ENCODE measurements at regions not wholly inside any gene's neighbourhood (a gene's known extent, or its start where the extent isn't known, plus 50 kb on each side); places are given as distances from the start of the nearest gene placed in this dataset.
"Not testable (repeated sequence)": the region's sequence is repeated elsewhere in the genome, so short reads cannot be mapped to it uniquely, and the experiment has no call there.

GRCh38 chr10:108638225-108638624, 1285.1 kb downstream of the XPNPEP1 start:
- no peak for DNase-seq

DNA sequence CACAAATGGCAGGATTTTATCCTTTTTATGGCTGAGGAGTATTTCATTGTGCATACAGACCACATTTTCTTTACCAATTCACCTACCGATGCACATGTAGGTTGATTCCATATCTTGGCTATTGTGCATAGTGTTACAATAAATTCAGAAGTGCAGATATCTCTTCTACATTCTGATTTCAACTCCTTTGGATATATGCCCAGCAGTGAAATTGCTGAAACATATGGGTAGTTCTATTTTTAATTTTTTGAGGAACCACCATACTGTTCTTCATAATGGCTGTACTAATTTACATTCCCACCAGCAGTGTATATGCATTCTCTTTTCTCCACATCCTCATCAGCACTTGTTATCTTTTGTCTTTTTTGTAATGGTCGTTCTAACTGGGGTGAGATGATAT, 1290.3 kb downstream of the XPNPEP1 start:
- no peak for DNase-seq

- no peak for DNase-seq
Observed at GRCh38 chr10:108632144-108632543, 1291.2 kb downstream of the XPNPEP1 start.

GRCh38 chr10:108631332-108631731, 1292.0 kb downstream of the XPNPEP1 start:
- no peak for DNase-seq

DNA sequence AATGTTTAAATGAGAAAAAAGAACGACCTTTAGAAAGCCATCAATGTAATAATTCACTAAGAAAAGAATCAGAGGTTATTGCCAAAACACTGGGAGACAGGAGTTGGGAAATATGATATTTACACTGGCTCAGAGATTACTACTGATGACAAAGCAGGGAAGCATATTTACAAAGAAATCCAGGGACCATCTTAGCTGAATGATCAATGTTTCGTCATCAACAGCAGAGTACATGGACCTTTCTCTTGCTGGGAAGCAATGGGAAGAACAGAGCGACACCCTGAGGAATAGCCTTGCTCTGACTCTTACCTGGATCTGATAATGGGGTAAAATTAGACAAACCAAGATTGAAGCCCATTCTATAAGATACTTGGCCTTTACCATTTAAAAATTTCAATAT, 1293.5 kb downstream of the XPNPEP1 start:
- DNase-seq, result no peak

- no peak for DNase-seq
Observed at GRCh38 chr10:108624052-108624451, 1299.3 kb downstream of the XPNPEP1 start.

GRCh38 chr10:108620821-108621534, 1302.3 kb downstream of the XPNPEP1 start:
- no peak for DNase-seq

- DNase-seq, result no peak
Observed at GRCh38 chr10:108616559-108617285, 1306.6 kb downstream of the XPNPEP1 start.

DNA sequence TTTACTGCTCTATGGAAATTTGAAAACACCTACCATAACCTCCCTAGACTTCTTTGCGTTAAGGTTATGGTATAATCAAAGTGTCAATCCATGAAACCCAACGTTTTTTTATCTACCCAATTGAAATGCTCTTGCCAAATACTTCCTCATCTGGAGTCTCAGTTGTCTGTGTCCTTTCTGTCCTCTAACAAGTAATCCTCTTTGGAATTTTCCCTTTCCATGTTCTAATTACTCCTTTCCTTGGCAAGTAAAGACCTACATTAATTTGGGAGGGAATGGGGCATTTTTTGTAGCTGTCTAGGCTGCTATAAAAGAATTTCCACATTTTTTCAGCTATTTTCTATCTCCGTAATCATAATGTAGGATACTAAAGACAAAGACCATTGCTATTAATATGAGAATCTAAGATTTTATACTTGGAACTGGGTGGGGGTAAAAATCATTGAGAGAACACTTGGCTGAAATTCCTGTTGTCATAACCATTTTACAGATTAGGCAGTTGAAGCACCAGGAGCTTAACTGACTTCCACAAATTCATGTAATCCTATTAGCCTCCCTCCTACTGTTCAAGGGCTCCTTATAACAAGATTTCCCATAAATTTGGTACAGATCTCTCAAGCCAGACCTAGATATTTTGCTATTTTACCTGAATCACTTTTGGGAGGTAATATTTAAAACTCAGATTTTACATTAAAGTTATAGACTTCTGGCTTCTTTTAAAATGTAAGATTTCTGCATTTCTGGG, 1307.6 kb downstream of the XPNPEP1 start:
- DNase-seq, result no peak

DNA sequence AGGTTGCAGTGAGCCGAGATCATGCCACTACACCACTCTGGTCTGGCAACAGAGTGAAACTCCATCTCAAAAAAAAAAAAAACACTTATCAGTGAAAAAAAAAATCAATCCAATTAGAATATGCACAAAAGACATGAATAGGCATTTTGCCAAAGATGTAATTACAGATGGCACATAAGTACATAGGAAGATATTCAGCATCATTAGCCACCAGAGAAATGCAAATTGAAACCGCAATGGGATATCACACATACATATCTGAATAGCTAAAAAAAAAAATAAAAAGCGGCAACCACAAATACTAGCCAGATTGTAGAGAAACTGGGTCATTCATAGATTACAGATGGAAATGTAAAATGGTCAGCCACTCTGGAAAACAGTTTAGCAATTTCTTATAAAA, 1310.8 kb downstream of the XPNPEP1 start:
- no peak for DNase-seq

DNA sequence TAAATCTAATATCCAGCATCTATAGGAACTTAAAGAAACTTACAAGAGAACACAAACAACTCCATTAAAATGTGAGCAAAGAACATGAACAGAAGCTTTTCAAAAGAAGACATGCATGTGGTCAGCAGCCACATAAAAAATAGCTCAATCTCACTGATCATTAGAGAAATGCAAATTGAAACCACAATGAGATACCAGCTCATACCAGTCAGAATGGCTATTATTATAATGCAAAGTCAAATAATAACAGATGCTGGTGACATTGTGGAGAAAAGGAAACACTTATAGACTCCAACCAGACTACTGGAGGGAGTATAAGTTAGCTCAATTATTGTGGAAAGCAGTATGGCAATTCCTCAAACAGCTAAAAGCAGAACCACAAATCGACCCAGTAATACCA, 1314.5 kb downstream of the XPNPEP1 start:
- no peak for DNase-seq

DNA sequence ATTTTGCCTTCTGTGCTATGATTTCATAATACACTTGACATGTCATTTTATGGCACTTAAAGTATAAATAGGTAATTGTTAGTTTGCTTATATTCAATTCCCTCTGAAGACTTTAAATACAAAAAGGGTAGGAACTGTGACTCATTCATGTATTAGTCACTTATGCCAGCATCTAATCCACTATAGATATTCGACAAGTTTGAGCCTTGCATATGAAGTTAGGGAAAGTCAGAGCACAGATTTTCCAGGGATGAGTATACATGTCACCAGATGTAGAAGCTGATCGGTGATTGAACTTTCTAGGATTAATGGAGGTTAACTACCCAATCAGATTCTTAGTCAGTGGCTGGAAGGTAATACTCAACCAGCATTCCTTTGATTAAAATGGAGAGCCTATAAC, 1321.5 kb downstream of the XPNPEP1 start:
- DNase-seq, result no peak

DNA sequence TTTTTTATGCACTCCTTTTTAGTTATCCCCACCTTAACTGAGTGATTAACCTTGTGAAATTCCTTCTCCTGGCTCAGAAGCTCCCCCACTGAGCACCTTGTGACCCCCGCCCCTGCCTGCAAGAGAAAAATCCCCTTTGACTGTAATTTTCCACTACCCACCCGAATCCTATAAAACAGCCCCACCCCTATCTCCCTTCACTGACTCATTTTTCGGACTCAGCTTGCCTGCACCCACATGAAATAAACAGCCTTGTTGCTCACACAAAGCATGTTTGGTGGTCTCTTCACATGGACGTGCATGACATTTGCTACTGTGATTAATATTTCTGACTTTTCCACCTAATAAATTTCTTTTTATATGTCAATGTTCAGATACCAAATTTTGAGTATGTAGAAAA, 1322.8 kb downstream of the XPNPEP1 start:
- DNase-seq, result not testable (repeated sequence)

- not testable (repeated sequence) for DNase-seq
Observed at GRCh38 chr10:108599317-108599716, 1324.0 kb downstream of the XPNPEP1 start.

GRCh38 chr10:108598831-108599230, 1324.5 kb downstream of the XPNPEP1 start:
- DNase-seq, result no peak

DNA sequence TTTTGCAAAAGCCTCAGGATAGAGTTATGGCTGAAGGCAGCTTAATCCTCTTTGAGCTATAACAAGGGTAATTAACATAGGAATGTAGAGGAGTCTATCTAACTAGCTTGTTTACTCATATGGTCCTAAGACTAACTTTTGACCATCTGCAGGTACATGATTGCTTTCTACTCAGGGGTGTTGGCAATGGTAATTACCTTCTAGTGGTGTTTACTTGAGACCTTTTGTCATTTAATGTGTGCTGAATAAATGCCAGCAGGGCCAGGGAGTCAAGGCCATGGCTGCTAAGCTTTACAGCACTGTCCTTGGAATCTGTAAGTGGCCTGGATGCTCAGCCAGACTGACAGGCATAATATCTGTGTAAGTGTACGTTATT, 1325.0 kb downstream of the XPNPEP1 start:
- DNase-seq, result no peak

- DNase-seq, result no peak
Observed at GRCh38 chr10:108597657-108598319, 1325.5 kb downstream of the XPNPEP1 start.

- DNase-seq, result no peak
Observed at GRCh38 chr10:108597031-108597430, 1326.3 kb downstream of the XPNPEP1 start.

DNA sequence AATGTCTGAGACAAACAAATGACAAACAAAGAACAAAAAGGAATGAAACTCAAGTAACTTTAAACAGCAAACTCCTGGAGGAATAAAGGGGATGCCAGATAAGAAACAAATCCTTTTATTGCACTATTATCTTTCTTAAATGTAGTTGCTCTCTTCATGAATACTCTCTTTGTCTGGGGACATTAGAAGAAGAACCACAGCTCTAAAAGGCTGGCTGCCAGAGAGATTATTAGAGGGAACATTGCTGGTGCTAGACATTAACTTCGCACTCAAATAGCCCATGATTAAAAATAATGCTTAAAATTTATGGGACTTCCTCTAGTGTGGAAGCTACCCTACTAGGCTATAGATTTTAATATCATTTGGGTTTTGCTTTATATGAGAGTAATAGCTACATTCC, 1330.4 kb downstream of the XPNPEP1 start:
- no peak for DNase-seq

GRCh38 chr10:108591417-108591816, 1331.9 kb downstream of the XPNPEP1 start:
- no peak for DNase-seq

DNA sequence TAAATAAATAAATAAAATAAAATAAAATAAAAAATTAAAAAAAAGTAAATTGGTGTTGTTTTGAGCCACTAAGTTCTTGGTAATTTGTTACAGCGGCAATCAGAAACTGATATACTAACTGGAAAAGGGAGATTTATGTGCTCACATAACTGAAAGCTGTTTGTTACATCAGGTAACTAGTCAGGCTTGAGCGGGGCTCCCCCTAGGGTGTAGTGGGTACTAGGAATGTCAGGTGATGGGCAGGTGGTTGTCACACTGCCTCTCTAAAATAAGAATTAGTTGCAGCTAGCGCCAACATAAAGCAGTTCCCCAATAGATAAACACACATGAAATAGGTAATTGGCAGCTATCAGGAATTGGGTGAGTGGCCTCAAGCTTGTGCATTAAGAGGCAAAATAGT, 1336.9 kb downstream of the XPNPEP1 start:
- no peak for DNase-seq

- no peak for DNase-seq
Observed at GRCh38 chr10:108583877-108584276, 1339.4 kb downstream of the XPNPEP1 start.

DNA sequence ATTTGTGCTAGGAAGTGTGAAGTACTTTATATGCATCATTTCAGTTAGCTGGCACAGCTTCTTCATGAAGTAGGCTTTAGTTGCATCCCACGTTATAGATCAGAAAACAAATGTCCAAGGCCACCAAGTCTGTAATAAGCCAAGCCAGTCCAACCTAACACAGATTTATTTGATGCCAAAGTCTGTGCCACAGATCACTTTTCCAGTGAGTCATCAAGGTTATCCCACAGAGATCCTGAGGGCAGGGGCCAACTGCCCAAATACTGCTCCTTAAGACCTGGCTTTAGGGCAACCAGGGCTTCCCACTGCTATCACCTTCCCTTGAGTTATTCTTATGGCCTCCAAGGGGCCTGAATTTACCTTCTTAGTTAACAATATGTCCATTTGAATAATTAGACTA, 1340.4 kb downstream of the XPNPEP1 start:
- no peak for DNase-seq
